ENCODE measurements at regions not wholly inside any gene's neighbourhood (a gene's known extent, or its start where the extent isn't known, plus 50 kb on each side); places are given as distances from the start of the nearest gene placed in this dataset.

- TF ChIP-seq CTCF (IDR thresholded peaks at IDR 0.05 in 4 of 5, conservative IDR thresholded peaks at IDR 0.05 in 1 of 5), result no peak
- TF ChIP-seq POLR2A (IDR thresholded peaks at IDR 0.05), result no peak
These were observed 639.7 kb downstream of the STK39 start for GRCh38 chr2:167607731-167608130.

All from gastrocnemius medialis (tissue), 4 donors.